ENCODE measurements at regions not wholly inside any gene's neighbourhood (a gene's known extent, or its start where the extent isn't known, plus 50 kb on each side); places are given as distances from the start of the nearest gene placed in this dataset.
"Not testable (repeated sequence)": the region's sequence is repeated elsewhere in the genome, so short reads cannot be mapped to it uniquely, and the experiment has no call there.

- DNase-seq: no peak
Observed at GRCh38 chr15:79492065-79492464, 59.9 kb downstream of the MINAR1 start.

GRCh38 chr15:79494384-79494909, 62.3 kb downstream of the MINAR1 start:
- DNase-seq: no peak

- DNase-seq: no peak
Observed at GRCh38 chr15:79494963-79495755, 63.0 kb downstream of the MINAR1 start.

GRCh38 chr15:79495775-79496174, 63.6 kb downstream of the MINAR1 start:
- no peak for DNase-seq

GRCh38 chr15:79496838-79497237, 64.7 kb downstream of the MINAR1 start:
- no peak for DNase-seq

GRCh38 chr15:79501086-79501485, 69.0 kb downstream of the MINAR1 start:
- no peak for DNase-seq

GRCh38 chr15:79505956-79506355, 73.8 kb downstream of the MINAR1 start:
- no peak for DNase-seq

GRCh38 chr15:79512844-79513243, 80.7 kb downstream of the MINAR1 start:
- DNase-seq: not testable (repeated sequence)

- DNase-seq: no peak
Observed at GRCh38 chr15:79513417-79513816, 81.3 kb downstream of the MINAR1 start.

- DNase-seq: no peak
Observed at GRCh38 chr15:79513940-79514339, 81.8 kb downstream of the MINAR1 start.

- no peak for DNase-seq
Observed at GRCh38 chr15:79515300-79516027, 83.3 kb downstream of the MINAR1 start.

GRCh38 chr15:79516155-79516554, 84.0 kb downstream of the MINAR1 start:
- DNase-seq: no peak

GRCh38 chr15:79516646-79517045, 84.5 kb downstream of the MINAR1 start:
- no peak for DNase-seq

GRCh38 chr15:79519628-79520027, 87.5 kb downstream of the MINAR1 start:
- DNase-seq: no peak

- DNase-seq: no peak
Observed at GRCh38 chr15:79520654-79521053, 88.5 kb downstream of the MINAR1 start.

GRCh38 chr15:79522656-79523055, 90.5 kb downstream of the MINAR1 start:
- no peak for DNase-seq

GRCh38 chr15:79523266-79523665, 91.1 kb downstream of the MINAR1 start:
- DNase-seq: no peak

GRCh38 chr15:79524531-79524930, 92.4 kb downstream of the MINAR1 start:
- no peak for DNase-seq

GRCh38 chr15:79526376-79526775, 94.2 kb downstream of the MINAR1 start:
- DNase-seq: no peak

GRCh38 chr15:79527821-79528220, 95.7 kb downstream of the MINAR1 start:
- no peak for DNase-seq

- DNase-seq: no peak
Observed at GRCh38 chr15:79529157-79529785, 97.1 kb downstream of the MINAR1 start.

GRCh38 chr15:79535536-79535935, 103.4 kb downstream of the MINAR1 start:
- no peak for DNase-seq

GRCh38 chr15:79538527-79538926, 106.4 kb downstream of the MINAR1 start:
- no peak for DNase-seq

GRCh38 chr15:79539401-79539800, 107.3 kb downstream of the MINAR1 start:
- no peak for DNase-seq

Data from activated T-cell treated with anti-CD3 and anti-CD28 coated beads, Interleukin-2, amount 50 U/mL, for 48 hours (primary cell).